RWPE1 (cell line): ENCODE measurements at regions not wholly inside any gene's neighbourhood (a gene's known extent, or its start where the extent isn't known, plus 50 kb on each side); places are given as distances from the start of the nearest gene placed in this dataset.

Source experiments
- CTCF ChIA-PET: fragments of 350-600 bp; sonication (Branson Sonifier 250); formaldehyde crosslinking; extraction: SDS; loops from one replicate; lab custom pipeline; 2021; lab: Yijun Ruan, JAX
- POLR2A ChIA-PET: fragments of 400-600 bp; formaldehyde crosslinking; extraction: SDS; loops from one replicate; lab custom pipeline; 2020; ENCODE audit warnings: antibody characterized with exemption; ENCODE audit not compliant: low non-redundant PET; lab: Yijun Ruan, JAX
- DNase-seq: peaks from one replicate; pipeline ENCODE4 v3.0.0; 2012; ENCODE audit warnings: low spot score
- H3K27ac ChIP-seq: fragments of 450-650 bp; 2 replicates; pipeline ENCODE4 v1.5.1; 2017
- CTCF ChIP-seq: fragments of 450-650 bp; conservative IDR thresholded peaks from 2 replicates; pipeline ENCODE4 v1.5.1; 2017; ENCODE audit warnings: low read depth, mild to moderate bottlenecking

- no peak for TF ChIP-seq CTCF
- DNase-seq = no peak
- ChIA-PET CTCF (no interaction called here), POLR2A (no interaction called here)
- no peak overlapping the region for H3K27ac ChIP-seq
Measured at GRCh38 chr6:47156196-47156595, 114.1 kb upstream of the ADGRF1 start.

GRCh38 chr6:47153404-47153755, 111.2 kb upstream of the ADGRF1 start:
- CTCF ChIA-PET = no interaction called here
- no peak overlapping the region for H3K27ac ChIP-seq
- DNase-seq = no peak
- TF ChIP-seq CTCF = no peak
- POLR2A ChIA-PET = no interaction called here

GRCh38 chr6:47152666-47153403, 110.7 kb upstream of the ADGRF1 start:
- ChIA-PET POLR2A (no interaction called here), CTCF (no interaction called here)
- no peak for TF ChIP-seq CTCF
- no peak overlapping the region for H3K27ac ChIP-seq
- DNase-seq = peak; percentile 51

- no peak for TF ChIP-seq CTCF
- H3K27ac ChIP-seq = no peak overlapping the region
- POLR2A ChIA-PET = no interaction called here
- DNase-seq = no peak
- CTCF ChIA-PET = no interaction called here
Measured at GRCh38 chr6:47151232-47151898, 109.2 kb upstream of the ADGRF1 start.

- ChIA-PET POLR2A (no interaction called here), CTCF (no interaction called here)
- DNase-seq = no peak
- no peak overlapping the region for H3K27ac ChIP-seq
- no peak for TF ChIP-seq CTCF
Measured at GRCh38 chr6:47149554-47149953, 107.4 kb upstream of the ADGRF1 start.

- ChIA-PET POLR2A (no interaction called here), CTCF (interaction anchor here (0.6 kb wide), 1 partner anchor 26 kb away, joined by 4 read pairs; no protein-coding TSS in a partner anchor)
- no peak overlapping the region for H3K27ac ChIP-seq
- no peak for DNase-seq
- TF ChIP-seq CTCF = no peak
Measured at GRCh38 chr6:47149066-47149465, 106.9 kb upstream of the ADGRF1 start.
